ENCODE measurements at regions not wholly inside any gene's neighbourhood (a gene's known extent, or its start where the extent isn't known, plus 50 kb on each side); places are given as distances from the start of the nearest gene placed in this dataset.

GRCh38 chr13:58579468-58579867 is 947.9 kb downstream of the PCDH17 start:
- ATAC-seq (no peak), DNase-seq (ENCODE audit: low read depth, low spot score) (no peak), FAIRE-seq (no peak)
- 19% methylated on average over 2 of the region's 2 CpGs for WGBS (ENCODE audit: insufficient coverage, insufficient replicate concordance, low lambda C conversion rate, missing lambda C conversion rate)
- H3K4me2 ChIP-seq (ENCODE audit: control insufficient read depth, insufficient read depth): no peak overlapping the region
- POLR2A ChIA-PET: no interaction called here
- TF ChIP-seq FOXK2 (IDR thresholded peaks at IDR 0.05): no peak
- no peak for TF ChIP-seq NBN (IDR thresholded peaks at IDR 0.05)
- no peak for TF ChIP-seq SUZ12 (IDR thresholded peaks at IDR 0.05; ENCODE audit: unreplicated experiment)
- no peak for TF ChIP-seq IRF3 (IDR thresholded peaks at IDR 0.05)
- TF ChIP-seq TAF1 (IDR thresholded peaks at IDR 0.05; ENCODE audit: borderline replicate concordance, low read depth, low read length): no peak
- TF ChIP-seq CHD1 (IDR thresholded peaks at IDR 0.05; ENCODE audit: low read depth, low read length): no peak
- no peak for TF ChIP-seq FOS (IDR thresholded peaks at IDR 0.05; ENCODE audit: borderline replicate concordance, extremely low read depth, insufficient read length)
- no peak for TF ChIP-seq E2F8 (IDR thresholded peaks at IDR 0.05; ENCODE audit: low read depth, partially characterized antibody)
- no peak for TF ChIP-seq SMC3 (IDR thresholded peaks at IDR 0.05; ENCODE audit: borderline replicate concordance, low read length)
- no peak for TF ChIP-seq ZNF24 (IDR thresholded peaks at IDR 0.05)
- no peak for TF ChIP-seq MEF2B (IDR thresholded peaks at IDR 0.05; ENCODE audit: partially characterized antibody, poor library complexity, severe bottlenecking)
- no peak for TF ChIP-seq NFYA (IDR thresholded peaks at IDR 0.05; ENCODE audit: borderline replicate concordance, low read depth, low read length)
- no peaks in the 10 kb centered on the region for H3K4me1 ChIP-seq (ENCODE audit: control insufficient read depth, insufficient read depth, low read length)
- in situ Hi-C loops (cut with MboI): no loop called here
- RAD21 ChIA-PET (ENCODE audit: unreplicated experiment): no interaction called here
- no peak overlapping the region for H3K4me3 ChIP-seq
- no peak overlapping the region for H3K27ac ChIP-seq (ENCODE audit: control insufficient read depth, insufficient read depth)
- H4K20me1 ChIP-seq (ENCODE audit: control insufficient read depth, insufficient read depth): no peaks in the 10 kb centered on the region
- intact Hi-C loops (cut with micrococcal nuclease; ENCODE audit: unreplicated experiment): no loop called here
- H3K9ac ChIP-seq (ENCODE audit: control insufficient read depth, insufficient read depth, low read length): no peak overlapping the region
- CTCF ChIA-PET: no interaction called here
- BruUV-seq (replicated peaks): no TSS peak
- no peaks in the 10 kb centered on the region for H3K79me2 ChIP-seq (ENCODE audit: control insufficient read depth, insufficient read depth, low read length)
- H2AFZ ChIP-seq (ENCODE audit: control insufficient read depth, low read depth, low read length): no peak overlapping the region
- SMC1A ChIA-PET (ENCODE audit: uncharacterized antibody, unreplicated experiment): no interaction called here
- H3K27me3 ChIP-seq (replicated peaks in 1 of 2; ENCODE audit: control insufficient read depth in 2 of 2, insufficient read depth in 2 of 2, low read length in 1 of 2): no peaks in the 10 kb centered on the region
- H3K9me3 ChIP-seq (replicated peaks; ENCODE audit: control insufficient read depth, insufficient read depth, low read length): no peaks in the 10 kb centered on the region; the same call in 2 of the 3 replicates
- no peaks in the 10 kb centered on the region for H3K36me3 ChIP-seq (ENCODE audit: control insufficient read depth in 2 of 2, insufficient read depth in 2 of 2, low read length in 1 of 2)
